Cardiac fibroblast (primary cell): ENCODE measurements at regions not wholly inside any gene's neighbourhood (a gene's known extent, or its start where the extent isn't known, plus 50 kb on each side); places are given as distances from the start of the nearest gene placed in this dataset.

ENCODE experiments used
- DNase-seq, 2 donors: peaks; one replicate each; pipeline versions ENCODE4 v3.0.0 to v3.0.0-alpha.2; 2010; ENCODE audit warnings: low read depth in 2 of 2
- H3K4me3 ChIP-seq, 2 donors: replicated peaks in 1 of 2; 1 replicate in 1 of 2; 2 replicates in 1 of 2; pipeline ENCODE4 v1.5.1; 2011; ENCODE audit warnings: low read depth in 2 of 2, low read length in 2 of 2, mild to moderate bottlenecking in 2 of 2, moderate library complexity in 1 of 2
- TF ChIP-seq, protein P1 (sequence below): IDR thresholded peaks from one replicate; pipeline ENCODE4 v1.5.1; 2011; ENCODE audit warnings: low read depth, mild to moderate bottlenecking, low read length, inconsistent platforms

DNA sequence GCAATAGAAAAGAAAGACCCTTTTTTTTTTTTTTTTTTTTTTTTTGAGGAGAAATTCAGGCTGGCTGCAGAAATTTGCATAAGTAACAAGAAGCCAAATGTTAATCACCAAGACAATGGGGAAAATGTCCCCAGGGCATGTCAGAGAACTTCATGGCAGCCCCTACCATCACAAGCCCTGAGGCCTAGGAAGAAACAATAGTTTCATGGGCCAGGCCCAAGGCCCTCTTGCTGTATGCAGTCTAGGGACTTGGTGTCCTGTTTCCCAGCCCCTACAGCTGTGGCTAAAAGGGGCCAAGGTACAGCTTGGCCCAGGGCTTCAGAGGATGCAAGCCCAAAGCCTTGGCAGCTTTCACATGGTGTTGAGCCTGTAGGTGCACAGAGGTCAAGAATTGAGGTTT is 88.4 kb upstream of the TPP2 start:
- TF ChIP-seq, protein P1, sequence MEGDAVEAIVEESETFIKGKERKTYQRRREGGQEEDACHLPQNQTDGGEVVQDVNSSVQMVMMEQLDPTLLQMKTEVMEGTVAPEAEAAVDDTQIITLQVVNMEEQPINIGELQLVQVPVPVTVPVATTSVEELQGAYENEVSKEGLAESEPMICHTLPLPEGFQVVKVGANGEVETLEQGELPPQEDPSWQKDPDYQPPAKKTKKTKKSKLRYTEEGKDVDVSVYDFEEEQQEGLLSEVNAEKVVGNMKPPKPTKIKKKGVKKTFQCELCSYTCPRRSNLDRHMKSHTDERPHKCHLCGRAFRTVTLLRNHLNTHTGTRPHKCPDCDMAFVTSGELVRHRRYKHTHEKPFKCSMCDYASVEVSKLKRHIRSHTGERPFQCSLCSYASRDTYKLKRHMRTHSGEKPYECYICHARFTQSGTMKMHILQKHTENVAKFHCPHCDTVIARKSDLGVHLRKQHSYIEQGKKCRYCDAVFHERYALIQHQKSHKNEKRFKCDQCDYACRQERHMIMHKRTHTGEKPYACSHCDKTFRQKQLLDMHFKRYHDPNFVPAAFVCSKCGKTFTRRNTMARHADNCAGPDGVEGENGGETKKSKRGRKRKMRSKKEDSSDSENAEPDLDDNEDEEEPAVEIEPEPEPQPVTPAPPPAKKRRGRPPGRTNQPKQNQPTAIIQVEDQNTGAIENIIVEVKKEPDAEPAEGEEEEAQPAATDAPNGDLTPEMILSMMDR = no peak
- no peak overlapping the region for H3K4me3 ChIP-seq
- DNase-seq = no peak

DNA sequence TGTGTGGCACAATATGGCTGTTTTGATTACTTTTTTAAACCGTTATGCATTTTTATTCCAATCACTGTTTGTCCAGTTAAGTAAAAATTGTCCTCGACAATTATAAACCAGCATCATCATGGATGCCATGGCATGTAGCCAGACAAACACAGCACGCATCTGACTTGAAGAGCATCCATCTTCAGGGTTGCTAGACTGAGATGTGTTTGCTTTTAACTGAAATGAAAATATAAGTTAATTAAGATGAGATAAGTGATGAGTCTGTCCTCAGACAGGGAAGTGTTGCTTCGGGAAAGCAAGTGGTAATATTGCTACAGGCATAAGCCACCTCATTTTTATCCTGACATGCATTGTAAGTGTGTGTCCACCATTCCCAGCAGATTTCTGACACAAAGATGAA is 92.8 kb upstream of the TPP2 start:
- TF ChIP-seq, protein P1 = no peak
- no peak overlapping the region for H3K4me3 ChIP-seq
- DNase-seq = no peak

DNA sequence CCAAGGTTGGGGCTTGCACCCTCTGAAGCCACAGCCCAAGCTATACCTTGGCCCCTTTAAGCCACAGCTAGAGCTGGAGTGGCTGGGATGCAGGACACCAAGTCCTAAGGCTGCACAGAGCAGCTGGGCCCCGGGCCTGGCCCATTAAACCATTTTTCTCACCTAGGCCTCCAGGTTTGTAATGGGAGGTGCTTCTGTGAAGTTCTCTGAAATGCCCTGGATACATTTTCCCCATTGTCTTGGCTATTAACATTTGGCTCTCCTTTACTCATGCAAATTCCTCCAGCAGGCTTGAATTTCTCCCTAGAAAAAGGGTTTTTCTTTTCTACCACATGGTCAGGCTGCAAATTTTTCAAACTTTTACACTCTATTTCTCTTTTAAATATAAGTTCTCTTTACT is 93.8 kb upstream of the FGF14 start:
- DNase-seq = no peak
- no peak overlapping the region for H3K4me3 ChIP-seq
- TF ChIP-seq, protein P1 = no peak

DNA sequence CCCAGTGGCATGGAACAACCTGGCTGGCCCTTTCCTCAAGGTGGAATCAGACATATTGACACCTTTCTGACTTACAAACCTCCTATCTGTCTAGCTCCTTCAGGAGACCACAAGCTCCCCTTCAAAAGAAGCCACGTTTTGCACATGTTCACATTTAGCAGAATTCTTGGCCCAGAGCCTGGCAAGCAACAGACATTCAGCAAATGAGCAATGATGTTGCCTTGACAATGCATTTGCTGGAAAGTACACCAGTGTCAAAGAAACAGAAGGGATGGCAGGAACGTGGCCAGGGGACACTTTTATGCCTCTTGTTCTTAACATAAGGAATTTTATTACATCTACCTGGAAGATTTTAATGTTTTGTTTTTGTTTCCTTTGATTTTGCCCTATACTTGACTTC is 85.5 kb upstream of the FGF14 start:
- H3K4me3 ChIP-seq = no peak overlapping the region
- no peak for DNase-seq
- TF ChIP-seq, protein P1 = no peak

DNA sequence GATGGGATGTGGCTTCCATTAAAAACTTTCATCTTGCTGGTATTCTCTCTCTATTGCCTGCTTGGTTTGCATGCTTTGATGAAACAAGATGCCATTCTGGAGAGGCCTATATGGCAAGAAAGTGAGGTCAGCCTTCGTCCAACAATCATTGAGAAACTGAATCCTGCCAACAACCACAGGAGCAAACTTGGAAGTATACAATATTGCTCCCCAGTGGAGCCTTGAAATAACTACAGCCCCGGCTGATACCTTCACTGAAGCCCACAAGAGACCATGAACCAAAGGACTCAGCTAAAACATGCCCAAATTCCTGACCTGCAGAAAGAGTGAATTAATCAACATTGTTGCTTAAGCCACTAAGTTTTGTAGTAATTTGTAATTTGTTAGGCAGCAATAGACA is 82.5 kb upstream of the FGF14 start:
- no peak overlapping the region for H3K4me3 ChIP-seq
- TF ChIP-seq, protein P1 = no peak
- DNase-seq = peak; percentile 3 to 18

DNA sequence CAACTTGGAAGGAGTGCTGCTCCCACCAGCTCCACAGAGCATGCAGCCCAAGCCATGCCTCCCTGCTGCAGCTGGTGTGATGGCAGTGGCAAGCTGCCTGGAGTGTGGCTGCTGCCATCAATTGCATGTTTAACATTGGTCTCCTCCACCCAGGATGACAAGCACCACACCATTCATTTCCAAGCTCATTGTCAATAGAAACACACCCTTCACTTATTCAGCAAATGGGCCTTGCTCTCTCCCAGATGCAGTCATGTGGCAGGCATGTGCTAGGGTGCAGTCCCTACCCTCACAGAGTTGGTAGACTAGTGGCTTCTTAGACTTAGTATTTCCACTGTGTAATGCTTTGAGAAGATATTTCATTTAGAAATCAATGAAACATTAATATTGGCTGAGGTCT is 70.8 kb upstream of the FGF14 start:
- H3K4me3 ChIP-seq = no peak overlapping the region
- no peak for DNase-seq
- TF ChIP-seq, protein P1 = no peak

DNA sequence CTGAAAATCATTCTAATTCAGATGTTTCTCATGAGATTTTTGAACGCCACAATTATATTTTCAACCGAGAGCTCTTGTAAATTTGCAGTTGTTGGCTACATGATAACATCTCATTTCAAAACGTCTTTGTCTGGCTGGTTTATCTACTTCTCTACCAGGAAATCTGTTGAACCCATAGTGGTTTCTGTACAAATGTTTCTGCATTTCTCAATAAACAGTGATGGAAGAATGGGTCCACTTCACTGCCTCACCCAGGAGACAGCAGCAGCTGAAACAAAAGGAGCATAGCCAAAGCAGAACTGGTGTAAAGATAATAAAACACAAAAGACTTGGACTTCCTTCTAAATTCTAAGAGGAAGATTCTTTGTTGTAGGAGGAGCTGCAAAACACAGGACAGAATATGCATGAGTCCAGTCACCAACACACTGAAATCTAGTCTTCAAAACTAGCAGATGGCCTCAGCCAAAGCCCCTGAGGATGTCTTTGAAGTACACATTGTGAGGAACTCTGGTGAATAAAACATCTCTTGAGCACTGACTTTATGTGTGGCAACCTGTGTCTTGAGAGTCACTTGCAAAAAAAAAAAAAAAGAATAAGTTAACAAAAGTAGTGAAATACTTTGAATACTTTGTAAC is 68.6 kb upstream of the FGF14 start:
- DNase-seq = no peak
- TF ChIP-seq, protein P1 = no peak
- no peak overlapping the region for H3K4me3 ChIP-seq
